ENCODE measurements at regions not wholly inside any gene's neighbourhood (a gene's known extent, or its start where the extent isn't known, plus 50 kb on each side); places are given as distances from the start of the nearest gene placed in this dataset.

GRCh38 chr4:186366326-186366725 lies 100.3 kb downstream of the F11 start:
- no peak overlapping the region for H3K27ac ChIP-seq (ENCODE audit: low read depth, low read length)
- H3K79me2 ChIP-seq (ENCODE audit: control insufficient read depth in 1 of 2, insufficient read depth in 2 of 2, low read length in 2 of 2) = no peaks in the 10 kb centered on the region

More at GRCh38 chr4:186366326-186366725, 100.3 kb downstream of the F11 start:
- H2BK15ac ChIP-seq (ENCODE audit: low read length) = no peak overlapping the region
- no peak overlapping the region for H2BK120ac ChIP-seq (replicated peaks; ENCODE audit: low read depth, low read length)
- H3K36me3 ChIP-seq (ENCODE audit: control insufficient read depth in 2 of 4, insufficient read depth in 4 of 4, low read length in 3 of 4) = peaks cover 0 to 13% (median 0%) of the 10 kb centered on the region in 4 experiments; a peak in 1 of 8 replicates
- FAIRE-seq = no peak
- peak in 1 of 2 experiments; percentile 60 for DNase-seq (ENCODE audit: low read depth in 1 of 2, low spot score in 2 of 2)
- whole genome bisulfite sequencing, 2 experiments (ENCODE audit: extremely low coverage in 1 of 2, insufficient coverage in 1 of 2, insufficient read length in 1 of 2, insufficient replicate concordance in 2 of 2, low coverage in 1 of 2, low lambda C conversion rate in 2 of 2, missing lambda C conversion rate in 1 of 2) = 82% methylated on average over 5 of the region's 5 CpGs; no CpG with 5 or more reads in 1 of the 2 experiments
- no peak overlapping the region for H3K18ac ChIP-seq (ENCODE audit: extremely low read depth, low read length)
- no peak overlapping the region for H3K4me3 ChIP-seq (ENCODE audit: extremely low read depth in 1 of 4, insufficient read depth in 2 of 4, low read depth in 3 of 4, low read length in 4 of 4)
- no peak overlapping the region for H2BK12ac ChIP-seq (ENCODE audit: low read depth, low read length)
- no peak overlapping the region for H3K9ac ChIP-seq (replicated peaks in 1 of 4; ENCODE audit: extremely low read depth in 1 of 4, low read depth in 3 of 4, low read length in 3 of 4)
- no peaks in the 10 kb centered on the region for H3K23me2 ChIP-seq (ENCODE audit: low read depth, low read length)
- no peak overlapping the region for H3K4ac ChIP-seq (replicated peaks; ENCODE audit: insufficient read length, low read depth, low read length)
- no peak overlapping the region for H2BK20ac ChIP-seq (ENCODE audit: low read length)
- no peaks in the 10 kb centered on the region for H3K4me1 ChIP-seq (replicated peaks in 1 of 4; ENCODE audit: control insufficient read depth in 3 of 4, insufficient read depth in 4 of 4, low read length in 3 of 4)
- H2AFZ ChIP-seq (ENCODE audit: low read length) = no peak overlapping the region
- no peak overlapping the region for H4K91ac ChIP-seq (replicated peaks; ENCODE audit: insufficient read length, low read length)
- peaks cover 24% of the 10 kb centered on the region in 2 experiments for H3K9me3 ChIP-seq (ENCODE audit: insufficient read depth in 2 of 2, low read depth in 1 of 2, low read length in 1 of 2)
- H3K27me3 ChIP-seq (replicated peaks in 1 of 4; ENCODE audit: control insufficient read depth in 3 of 4, extremely low read depth in 1 of 4, insufficient read depth in 3 of 4, low read length in 3 of 4) = no peaks in the 10 kb centered on the region
- no peak overlapping the region for H4K8ac ChIP-seq (ENCODE audit: extremely low read depth, insufficient read depth, low read length)
- POLR2A ChIA-PET (ENCODE audit: partially characterized antibody) = no interaction called here
- H4K20me1 ChIP-seq (replicated peaks in 1 of 2; ENCODE audit: control insufficient read depth in 1 of 2, insufficient read depth in 2 of 2, low read length in 2 of 2) = no peaks in the 10 kb centered on the region
- H3K4me2 ChIP-seq (ENCODE audit: insufficient read depth in 1 of 2, low read depth in 2 of 2, low read length in 2 of 2) = no peak overlapping the region
- CTCF ChIA-PET (ENCODE audit: partially characterized antibody) = interaction anchor here (0.7 to 1.5 kb wide), 3 partner anchors 8 to 1794 kb away, joined by 3 to 4 read pairs (median 3); no protein-coding TSS in a partner anchor
- no peak overlapping the region for H3K56ac ChIP-seq (replicated peaks; ENCODE audit: insufficient read length, low read depth, low read length)
- no peak overlapping the region for H4K5ac ChIP-seq (ENCODE audit: insufficient read length, low read depth, low read length)
- H3K79me1 ChIP-seq (ENCODE audit: low read depth, low read length) = no peaks in the 10 kb centered on the region
- no peak for TF ChIP-seq SP2 (IDR thresholded peaks at IDR 0.05; ENCODE audit: low read length)
- TF ChIP-seq CTCF (IDR thresholded peaks at IDR 0.05; ENCODE audit: control extremely low read depth in 1 of 3, insufficient read depth in 1 of 3, low read depth in 1 of 3, low read length in 3 of 3) = peak in 2 of 3 experiments; percentile 26 to 43; a peak in 2 of 4 replicates
- TF ChIP-seq RAD21 (IDR thresholded peaks at IDR 0.05 in 1 of 2, conservative IDR thresholded peaks at IDR 0.05 in 1 of 2; ENCODE audit: low read depth in 2 of 2, low read length in 2 of 2) = peak in 1 of 2 experiments; percentile 6; a peak in 1 of 4 replicates
- no peak overlapping the region for H2AK5ac ChIP-seq (ENCODE audit: low read depth, low read length)
- H3K14ac ChIP-seq (ENCODE audit: insufficient read length) = no peak overlapping the region
- no peak overlapping the region for H2BK5ac ChIP-seq (ENCODE audit: low read depth, low read length)
- no peak overlapping the region for H3K23ac ChIP-seq (ENCODE audit: insufficient read length)
